ENCODE measurements at regions not wholly inside any gene's neighbourhood (a gene's known extent, or its start where the extent isn't known, plus 50 kb on each side); places are given as distances from the start of the nearest gene placed in this dataset.

DNA sequence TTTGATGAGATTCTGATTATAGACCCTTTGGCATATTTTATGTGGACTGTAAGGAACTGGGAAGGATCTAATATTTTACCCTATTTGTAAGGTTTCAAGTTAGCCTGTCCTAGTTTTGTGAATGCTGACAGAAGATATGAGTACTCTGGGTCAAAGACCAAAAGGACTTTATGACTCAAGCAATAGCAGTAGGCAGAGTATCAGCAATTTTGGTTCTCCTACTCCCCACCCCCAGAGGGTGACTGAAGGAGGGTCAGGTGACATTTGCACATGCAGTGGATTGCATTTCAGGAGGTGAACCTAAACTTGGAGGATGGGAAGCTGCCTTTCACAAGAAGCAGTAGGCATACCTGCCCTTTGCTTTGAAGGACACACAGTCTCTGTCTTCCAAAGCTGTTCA is 84.0 kb upstream of the KLF6 start:
- no peak overlapping the region for H2BK12ac ChIP-seq (ENCODE audit: insufficient read length, low read depth, low read length)
- Mint-ChIP-seq H3K36me3 (ENCODE audit: insufficient read depth in 1 of 3, low read depth in 3 of 3) (no peaks in the 10 kb centered on the region), H3K27ac (no peak overlapping the region), H3K4me3 (no peak overlapping the region), H3K9me3 (no peaks in the 10 kb centered on the region), H3K4me1 (peaks cover 16 to 24% of the 10 kb centered on the region in 2 experiments), H3K27me3 (ENCODE audit: low read depth) (no peaks in the 10 kb centered on the region)
- no peaks in the 10 kb centered on the region for H3K79me2 ChIP-seq (ENCODE audit: insufficient read depth, low read length)
- H4K91ac ChIP-seq (ENCODE audit: insufficient read length, low read depth, low read length), result no peak overlapping the region
- no peak overlapping the region for H3K18ac ChIP-seq (ENCODE audit: insufficient read length, low read depth, low read length)
- no peak overlapping the region for H2AFZ ChIP-seq (ENCODE audit: low read length)
- H2BK15ac ChIP-seq (ENCODE audit: low read depth, low read length), result no peak overlapping the region
- H3K79me1 ChIP-seq (ENCODE audit: insufficient read depth, low read depth, low read length, poor library complexity, severe bottlenecking), result no peaks in the 10 kb centered on the region
- H3K14ac ChIP-seq (ENCODE audit: insufficient read depth, low read length), result no peak overlapping the region
- no peaks in the 10 kb centered on the region for H4K20me1 ChIP-seq (ENCODE audit: control insufficient read depth, insufficient read depth, insufficient read length)
- no peaks in the 10 kb centered on the region for H3K23me2 ChIP-seq (ENCODE audit: insufficient read length, low read depth, low read length, poor library complexity, severe bottlenecking)
- H3K4ac ChIP-seq (ENCODE audit: low read depth, low read length), result no peak overlapping the region
- no peak overlapping the region for H4K8ac ChIP-seq (replicated peaks; ENCODE audit: insufficient read length, low read depth, low read length)
- H3K4me2 ChIP-seq (ENCODE audit: insufficient read depth, insufficient read length, low read length), result no peak overlapping the region
- H3K56ac ChIP-seq (ENCODE audit: insufficient read length, low read depth, low read length), result no peak overlapping the region
- no peak overlapping the region for H4K5ac ChIP-seq (ENCODE audit: insufficient read length, low read depth, low read length)
- no peaks in the 10 kb centered on the region; the same call in 1 of the 2 replicates for H3K4me1 ChIP-seq (ENCODE audit: insufficient read depth, low read length)
- TF ChIP-seq, protein P1, sequence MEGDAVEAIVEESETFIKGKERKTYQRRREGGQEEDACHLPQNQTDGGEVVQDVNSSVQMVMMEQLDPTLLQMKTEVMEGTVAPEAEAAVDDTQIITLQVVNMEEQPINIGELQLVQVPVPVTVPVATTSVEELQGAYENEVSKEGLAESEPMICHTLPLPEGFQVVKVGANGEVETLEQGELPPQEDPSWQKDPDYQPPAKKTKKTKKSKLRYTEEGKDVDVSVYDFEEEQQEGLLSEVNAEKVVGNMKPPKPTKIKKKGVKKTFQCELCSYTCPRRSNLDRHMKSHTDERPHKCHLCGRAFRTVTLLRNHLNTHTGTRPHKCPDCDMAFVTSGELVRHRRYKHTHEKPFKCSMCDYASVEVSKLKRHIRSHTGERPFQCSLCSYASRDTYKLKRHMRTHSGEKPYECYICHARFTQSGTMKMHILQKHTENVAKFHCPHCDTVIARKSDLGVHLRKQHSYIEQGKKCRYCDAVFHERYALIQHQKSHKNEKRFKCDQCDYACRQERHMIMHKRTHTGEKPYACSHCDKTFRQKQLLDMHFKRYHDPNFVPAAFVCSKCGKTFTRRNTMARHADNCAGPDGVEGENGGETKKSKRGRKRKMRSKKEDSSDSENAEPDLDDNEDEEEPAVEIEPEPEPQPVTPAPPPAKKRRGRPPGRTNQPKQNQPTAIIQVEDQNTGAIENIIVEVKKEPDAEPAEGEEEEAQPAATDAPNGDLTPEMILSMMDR (conservative IDR thresholded peaks at IDR 0.05), result no peak
- no peak for DNase-seq
- H3T11ph ChIP-seq (ENCODE audit: low read length), result no peak overlapping the region
- no peak overlapping the region for H3K27ac ChIP-seq (ENCODE audit: insufficient read length, low read depth, low read length)
- no peaks in the 10 kb centered on the region for H3K27me3 ChIP-seq (ENCODE audit: insufficient read depth, low read length)
- H3K9ac ChIP-seq (ENCODE audit: extremely low read depth, insufficient read length, low read length), result no peak overlapping the region
- H3K9me3 ChIP-seq (ENCODE audit: control insufficient read depth, low read depth, low read length), result no peaks in the 10 kb centered on the region
- H2AK5ac ChIP-seq (ENCODE audit: insufficient read length, low read length), result no peak overlapping the region
- H3K23ac ChIP-seq (ENCODE audit: insufficient read length, low read depth, low read length), result no peak overlapping the region
- H2BK120ac ChIP-seq (ENCODE audit: low read depth, low read length, poor library complexity, severe bottlenecking), result no peak overlapping the region
- H2BK5ac ChIP-seq (ENCODE audit: insufficient read length, low read length), result no peak overlapping the region
- H2BK20ac ChIP-seq (ENCODE audit: low read depth, low read length, poor library complexity, severe bottlenecking), result no peak overlapping the region
